Kidney capillary endothelial cell (primary cell): ENCODE measurements at regions not wholly inside any gene's neighbourhood (a gene's known extent, or its start where the extent isn't known, plus 50 kb on each side); places are given as distances from the start of the nearest gene placed in this dataset.

Experiments
- DNase-seq: peaks from one replicate; pipeline ENCODE4 v3.0.0-alpha.2; 2018; ENCODE audit warnings: low spot score

- no peak for DNase-seq
These were observed 410.1 kb downstream of the TBC1D32 start for GRCh38 chr6:120924214-120924613.

- no peak for DNase-seq
These were observed 416.1 kb downstream of the TBC1D32 start for GRCh38 chr6:120918137-120918536.

GRCh38 chr6:120916844-120917243 is 417.4 kb downstream of the TBC1D32 start:
- no peak for DNase-seq

GRCh38 chr6:120913486-120913885 is 420.8 kb downstream of the TBC1D32 start:
- no peak for DNase-seq

GRCh38 chr6:120908767-120909166 is 425.5 kb downstream of the TBC1D32 start:
- no peak for DNase-seq

- no peak for DNase-seq
These were observed 430.4 kb downstream of the TBC1D32 start for GRCh38 chr6:120903836-120904235.

- no peak for DNase-seq
These were observed 434.3 kb downstream of the TBC1D32 start for GRCh38 chr6:120899932-120900331.

- no peak for DNase-seq
These were observed 440.2 kb downstream of the TBC1D32 start for GRCh38 chr6:120894077-120894476.

- no peak for DNase-seq
These were observed 457.3 kb downstream of the TBC1D32 start for GRCh38 chr6:120876931-120877330.

GRCh38 chr6:120876424-120876823 is 457.9 kb downstream of the TBC1D32 start:
- DNase-seq: no peak

- no peak for DNase-seq
These were observed 458.4 kb downstream of the TBC1D32 start for GRCh38 chr6:120875900-120876299.

GRCh38 chr6:120874422-120874821 is 459.9 kb downstream of the TBC1D32 start:
- no peak for DNase-seq

- DNase-seq: no peak
These were observed 461.0 kb downstream of the TBC1D32 start for GRCh38 chr6:120873125-120873865.

GRCh38 chr6:120872262-120872578 is 462.1 kb downstream of the TBC1D32 start:
- no peak for DNase-seq

GRCh38 chr6:120871416-120872261 is 462.6 kb downstream of the TBC1D32 start:
- DNase-seq: no peak

- DNase-seq: no peak
These were observed 464.9 kb downstream of the TBC1D32 start for GRCh38 chr6:120869397-120869796.

GRCh38 chr6:120857422-120857821 is 476.9 kb downstream of the TBC1D32 start:
- DNase-seq: no peak

GRCh38 chr6:120854583-120854982 is 479.7 kb downstream of the TBC1D32 start:
- DNase-seq: no peak

GRCh38 chr6:120853489-120853888 is 480.8 kb downstream of the TBC1D32 start:
- DNase-seq: no peak

GRCh38 chr6:120852293-120852849 is 481.9 kb downstream of the TBC1D32 start:
- no peak for DNase-seq

GRCh38 chr6:120826253-120826652 is 508.0 kb downstream of the TBC1D32 start:
- DNase-seq: no peak

- DNase-seq: peak; percentile 31
These were observed 517.5 kb downstream of the TBC1D32 start for GRCh38 chr6:120816794-120817193.

GRCh38 chr6:120805276-120805675 is 529.0 kb downstream of the TBC1D32 start:
- DNase-seq: peak; percentile 22
